HG02623 (cell line): ENCODE measurements at regions not wholly inside any gene's neighbourhood (a gene's known extent, or its start where the extent isn't known, plus 50 kb on each side); places are given as distances from the start of the nearest gene placed in this dataset.

Experiments
- ATAC-seq: cut with Tn5 transposase; IDR thresholded peaks from one replicate; pipeline ENCODE4 v1.9.1; 2021; ENCODE audit warnings: moderate library complexity; ENCODE audit not compliant: unreplicated experiment

DNA sequence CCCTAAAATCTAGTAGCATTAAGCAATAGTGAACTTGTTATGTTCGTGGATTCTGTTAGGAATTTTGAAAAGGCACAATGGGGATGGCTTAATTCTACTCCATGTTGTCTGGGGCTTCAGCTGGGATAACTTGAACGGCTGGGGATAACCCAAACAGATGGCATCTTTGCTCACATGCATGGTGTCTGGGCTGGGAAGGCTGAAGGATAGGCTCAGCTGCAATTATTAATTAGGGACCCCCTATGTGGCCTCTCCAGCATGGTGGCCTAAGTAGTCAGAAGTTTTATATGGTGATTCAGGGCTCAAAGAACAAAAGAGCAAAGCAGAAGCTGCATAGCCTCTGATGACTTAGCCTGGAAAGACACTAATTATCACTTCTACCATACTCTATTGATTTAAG lies 551.1 kb downstream of the PSAT1 start:
- ATAC-seq = no peak

DNA sequence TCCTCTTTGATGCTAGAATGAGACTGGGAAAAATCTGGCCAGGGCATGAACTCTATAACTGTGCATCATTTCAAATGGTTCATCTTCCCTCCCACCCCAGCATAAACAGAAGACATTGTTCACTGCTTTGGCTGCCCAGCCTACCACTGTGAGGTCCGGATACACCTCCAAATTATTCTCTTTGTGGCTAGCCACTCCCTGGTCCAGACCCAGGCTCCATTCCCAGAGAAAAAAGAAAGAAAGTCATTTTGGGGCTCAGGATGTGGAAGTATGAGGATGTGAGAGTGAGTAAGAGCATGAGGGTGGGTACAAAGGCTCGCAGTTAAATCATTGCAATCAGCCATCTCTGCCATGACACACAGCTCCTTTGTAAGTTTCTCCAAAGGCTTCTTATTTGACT lies 559.2 kb downstream of the PSAT1 start:
- ATAC-seq = no peak

DNA sequence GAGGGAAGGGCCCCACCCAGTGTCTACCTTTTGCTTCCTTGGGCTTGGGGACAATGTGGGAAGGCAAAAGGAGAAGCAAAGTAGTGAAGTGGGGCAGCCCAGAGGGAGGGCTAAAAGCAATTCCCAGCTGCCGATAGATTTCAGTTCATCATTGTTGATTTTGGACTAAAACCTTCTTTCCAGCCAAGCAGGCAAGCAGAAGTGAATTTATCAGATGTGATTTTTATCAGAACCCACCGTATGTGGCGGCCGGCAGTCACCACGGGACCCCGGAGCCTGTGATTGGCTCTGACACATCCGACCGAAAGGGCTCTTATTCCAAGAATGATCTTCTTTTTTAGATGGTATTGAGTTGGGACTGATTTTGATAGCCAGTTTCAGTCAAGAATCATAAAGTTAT lies 559.9 kb downstream of the PSAT1 start:
- ATAC-seq = no peak

DNA sequence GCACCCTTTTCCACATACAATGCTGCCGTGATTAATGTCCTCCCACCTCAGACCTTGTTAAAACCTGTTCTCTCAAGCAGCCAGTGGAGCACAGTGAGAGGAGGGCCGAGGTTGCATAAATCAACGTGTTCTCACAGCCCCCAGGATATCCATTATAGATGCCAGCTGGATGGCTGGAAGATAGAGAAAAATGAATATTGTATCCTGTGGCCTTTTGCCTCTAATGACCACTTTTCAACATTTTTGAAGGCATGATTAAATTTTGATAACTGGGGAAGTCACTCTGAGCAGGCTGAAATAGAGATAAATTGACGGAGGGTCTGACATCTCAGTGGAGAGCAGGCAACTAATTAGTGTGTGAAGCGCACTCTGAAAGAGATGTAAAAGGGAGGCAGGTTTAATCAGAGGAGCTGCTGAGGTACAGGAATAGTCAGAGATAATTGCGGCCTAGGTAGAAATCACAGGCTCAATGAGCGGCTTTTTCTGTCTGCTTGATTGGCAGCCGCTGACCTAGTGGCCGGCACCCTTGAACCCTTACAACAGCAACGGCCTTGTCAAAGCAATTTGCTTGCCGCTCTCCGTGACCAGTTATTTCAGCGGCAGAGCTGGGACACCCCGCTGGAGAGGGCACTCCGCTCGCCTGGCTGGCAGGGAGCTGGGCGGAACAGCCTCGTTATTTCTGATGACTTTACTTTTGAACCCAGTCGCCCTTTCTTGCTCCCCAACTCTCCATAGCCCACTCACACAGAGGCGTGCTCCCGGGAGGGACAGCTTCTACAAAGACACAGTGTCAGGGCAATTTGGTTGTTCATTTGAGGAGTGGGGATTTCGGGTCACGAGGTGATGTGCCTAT lies 560.7 kb downstream of the PSAT1 start:
- ATAC-seq = no peak

DNA sequence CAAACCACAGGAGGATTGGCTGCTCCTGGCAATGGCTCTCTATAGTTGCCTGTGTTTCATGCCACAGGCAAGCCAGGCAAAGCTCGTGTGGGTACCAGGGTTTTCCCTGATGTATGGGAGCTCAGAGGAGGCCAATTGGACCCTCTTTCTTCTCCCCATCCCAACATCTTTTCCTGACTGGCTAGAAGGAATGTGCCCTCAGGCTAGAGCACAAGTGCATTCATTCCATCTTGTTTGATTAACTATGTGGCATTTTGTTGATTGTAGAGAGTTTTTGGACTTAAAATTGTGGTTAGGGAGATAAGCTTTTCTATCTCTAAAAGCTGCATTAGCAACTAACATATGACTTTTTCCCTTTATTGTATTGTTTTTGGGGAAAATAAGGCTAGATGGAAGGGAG lies 561.3 kb downstream of the PSAT1 start:
- ATAC-seq = no peak

- ATAC-seq = no peak
These were observed 564.0 kb downstream of the PSAT1 start for GRCh38 chr9:78860801-78861475.

GRCh38 chr9:78863531-78863930 lies 566.6 kb downstream of the PSAT1 start:
- ATAC-seq = no peak

GRCh38 chr9:78865737-78866136 lies 568.8 kb downstream of the PSAT1 start:
- no peak for ATAC-seq

GRCh38 chr9:78866207-78867132 lies 569.5 kb downstream of the PSAT1 start:
- ATAC-seq = no peak

GRCh38 chr9:78871086-78871451 lies 574.1 kb downstream of the PSAT1 start:
- ATAC-seq = no peak

GRCh38 chr9:78871452-78872331 lies 574.8 kb downstream of the PSAT1 start:
- ATAC-seq = no peak

GRCh38 chr9:78874061-78874460 lies 577.1 kb downstream of the PSAT1 start:
- no peak for ATAC-seq

GRCh38 chr9:78879324-78880100 lies 582.6 kb downstream of the PSAT1 start:
- no peak for ATAC-seq

DNA sequence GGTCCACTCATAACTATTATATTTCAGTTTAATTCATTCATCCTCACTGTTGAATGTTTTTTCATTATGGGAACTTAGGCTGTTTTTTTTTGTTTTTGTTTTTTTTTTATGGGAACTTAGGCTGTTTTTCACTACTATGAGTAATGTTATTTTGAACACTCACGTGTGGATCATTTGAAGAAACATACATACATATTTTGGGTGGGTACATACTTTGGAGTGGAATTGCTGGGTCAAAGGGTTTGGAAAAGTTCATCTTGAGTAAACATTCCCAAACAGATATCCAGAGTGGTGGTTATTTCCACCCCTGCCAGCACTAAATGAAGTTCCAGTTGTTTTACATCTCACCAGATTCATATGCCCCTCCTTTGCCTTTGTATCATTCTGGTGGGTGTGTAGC lies 584.4 kb downstream of the PSAT1 start:
- no peak for ATAC-seq

GRCh38 chr9:78882481-78882880 lies 585.6 kb downstream of the PSAT1 start:
- ATAC-seq = no peak

DNA sequence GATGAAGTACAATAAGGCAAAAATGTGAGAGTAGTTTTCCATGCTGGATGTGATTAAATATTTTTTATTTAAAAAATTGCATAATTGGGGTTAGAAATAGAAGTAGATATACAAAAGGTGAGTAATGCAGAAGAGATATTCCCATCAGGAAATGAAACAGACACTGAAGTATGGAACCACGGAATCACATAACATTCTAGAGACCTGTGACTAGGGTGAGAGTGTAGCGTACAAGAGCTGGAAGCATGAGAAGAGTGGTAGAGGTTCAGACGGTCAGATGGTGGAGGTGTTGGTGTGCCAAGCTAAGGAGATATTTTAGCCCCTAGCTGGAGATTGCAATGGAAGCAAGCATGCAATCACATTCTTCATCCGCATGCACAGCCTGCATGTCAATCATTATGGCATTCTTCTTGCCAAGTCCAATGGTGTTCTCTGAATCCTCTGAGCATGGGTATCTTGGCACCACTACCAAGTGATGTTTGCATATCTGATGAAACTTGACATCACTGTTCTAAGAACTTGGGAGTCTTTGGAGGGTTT lies 587.8 kb downstream of the PSAT1 start:
- ATAC-seq = no peak

DNA sequence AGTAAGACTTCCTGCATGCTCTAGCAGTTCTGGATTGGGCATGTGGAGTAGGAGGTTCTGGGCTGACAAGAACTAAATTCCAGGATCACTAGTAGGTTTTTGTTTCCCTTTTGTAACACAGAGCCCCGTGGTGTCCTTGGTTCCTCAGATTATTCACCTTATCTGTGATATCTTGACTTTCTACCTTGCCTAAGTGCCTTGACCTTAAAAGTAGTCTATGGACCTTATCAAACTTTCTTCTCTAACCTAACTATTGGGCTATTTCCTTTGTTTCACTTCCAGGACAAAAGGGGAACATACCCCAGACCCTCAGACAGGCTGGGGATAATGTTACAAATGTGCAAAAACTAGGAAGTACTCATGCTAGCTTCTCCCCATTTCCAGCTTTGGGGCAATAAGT lies 595.3 kb downstream of the PSAT1 start:
- ATAC-seq = no peak

GRCh38 chr9:78892769-78893168 lies 595.8 kb downstream of the PSAT1 start:
- ATAC-seq = no peak

GRCh38 chr9:78893774-78894401 lies 597.0 kb downstream of the PSAT1 start:
- no peak for ATAC-seq
